SK-N-SH treated with all-trans-retinoic acid at 6 μM for 48 hours (cell line): ENCODE measurements at regions not wholly inside any gene's neighbourhood (a gene's known extent, or its start where the extent isn't known, plus 50 kb on each side); places are given as distances from the start of the nearest gene placed in this dataset.

Source experiments
- ATAC-seq: fragments of 200-7000 bp; cut with Tn5 transposase; 3 replicates; pipeline ENCODE4 v1.9.1; 2020; ENCODE audit warnings: mild to moderate bottlenecking, moderate library complexity
- ARNTL ChIP-seq: fragments of 450-650 bp; formaldehyde crosslinking; IDR thresholded peaks from 2 replicates; pipeline ENCODE4 v1.5.0; 2020; ENCODE audit warnings: low read depth, mild to moderate bottlenecking, moderate library complexity, borderline replicate concordance
- BACH2 ChIP-seq: fragments of 250-450 bp; sonication (Bioruptor Pico); IDR thresholded peaks from 2 replicates; pipeline ENCODE4 v1.9.0; 2021; ENCODE audit warnings: mild to moderate bottlenecking, borderline replicate concordance
- CREB5 ChIP-seq: fragments of 250-450 bp; sonication (Bioruptor Pico); IDR thresholded peaks from 2 replicates; pipeline ENCODE4 v1.5.1; 2020; ENCODE audit warnings: low read depth, mild to moderate bottlenecking, moderate library complexity
- CSDC2 ChIP-seq: fragments of 250-450 bp; sonication (Bioruptor Pico); IDR thresholded peaks from 2 replicates; pipeline ENCODE4 v1.5.0; 2020; ENCODE audit warnings: mild to moderate bottlenecking, moderate library complexity
- CSRNP3 ChIP-seq: fragments of 250-450 bp; sonication (Bioruptor Pico); IDR thresholded peaks from 2 replicates; pipeline ENCODE4 v1.5.1; 2021; ENCODE audit warnings: mild to moderate bottlenecking, moderate library complexity
- ESRRG ChIP-seq: fragments of 250-450 bp; sonication (Bioruptor Pico); IDR thresholded peaks from 2 replicates; pipeline ENCODE4 v1.6.1; 2021; ENCODE audit warnings: mild to moderate bottlenecking
- GLIS3 ChIP-seq: fragments of 250-450 bp; sonication (Bioruptor Pico); IDR thresholded peaks from 2 replicates; pipeline ENCODE4 v1.5.0; 2020; ENCODE audit warnings: mild to moderate bottlenecking, moderate library complexity
- ISL1 ChIP-seq: fragments of 250-450 bp; sonication (Bioruptor Pico); IDR thresholded peaks from 2 replicates; pipeline ENCODE4 v2.1.2; 2022; ENCODE audit warnings: mild to moderate bottlenecking, moderate library complexity
- PPARA ChIP-seq: fragments of 250-450 bp; sonication (Bioruptor Pico); IDR thresholded peaks from 2 replicates; pipeline ENCODE4 v1.5.0; 2020; ENCODE audit warnings: mild to moderate bottlenecking, borderline replicate concordance
- RARB ChIP-seq: fragments of 250-450 bp; sonication (Bioruptor Pico); IDR thresholded peaks from 2 replicates; pipeline ENCODE4 v1.8.0; 2021; ENCODE audit warnings: mild to moderate bottlenecking, moderate library complexity
- SNAI2 ChIP-seq: fragments of 250-450 bp; sonication (Bioruptor Pico); IDR thresholded peaks from 2 replicates; pipeline ENCODE4 v1.5.0; 2020; ENCODE audit warnings: mild to moderate bottlenecking, moderate library complexity
- TCF4 ChIP-seq: fragments of 250-450 bp; sonication (Bioruptor Pico); IDR thresholded peaks from 2 replicates; pipeline ENCODE4 v1.8.0; 2021; ENCODE audit warnings: mild to moderate bottlenecking, moderate library complexity, borderline replicate concordance
- TOX ChIP-seq: fragments of 250-450 bp; sonication (Bioruptor Pico); IDR thresholded peaks from 2 replicates; pipeline ENCODE4 v1.8.0; 2021; ENCODE audit warnings: mild to moderate bottlenecking, moderate library complexity, borderline replicate concordance
- ZC3H10 ChIP-seq: fragments of 250-450 bp; sonication (Bioruptor Pico); IDR thresholded peaks from 2 replicates; pipeline ENCODE4 v1.5.1; 2021; ENCODE audit warnings: mild to moderate bottlenecking, moderate library complexity
- ZFP3 ChIP-seq: fragments of 250-450 bp; sonication (Bioruptor Pico); IDR thresholded peaks from 2 replicates; pipeline ENCODE4 v1.5.0; 2020; ENCODE audit warnings: mild to moderate bottlenecking, moderate library complexity
- ZFP30 ChIP-seq: fragments of 450-650 bp; formaldehyde crosslinking; IDR thresholded peaks from 2 replicates; pipeline ENCODE4 v1.5.0; 2022; ENCODE audit warnings: mild to moderate bottlenecking, moderate library complexity
- ZNF565 ChIP-seq: fragments of 450-650 bp; formaldehyde crosslinking; conservative IDR thresholded peaks from 2 replicates; pipeline ENCODE4 v1.5.0; 2020; ENCODE audit warnings: low read depth, mild to moderate bottlenecking, moderate library complexity
- ZNF70 ChIP-seq: fragments of 450-650 bp; formaldehyde crosslinking; IDR thresholded peaks from 2 replicates; pipeline ENCODE4 v1.5.0; 2020; ENCODE audit warnings: mild to moderate bottlenecking, moderate library complexity
- ZNF8 ChIP-seq: fragments of 450-650 bp; formaldehyde crosslinking; IDR thresholded peaks from 2 replicates; pipeline ENCODE4 v1.5.0; 2020; ENCODE audit warnings: mild to moderate bottlenecking, moderate library complexity
- TF ChIP-seq, protein P1 (sequence below): fragments of 250-450 bp; sonication (Bioruptor Pico); IDR thresholded peaks from 2 replicates; pipeline ENCODE4 v1.8.0; 2020; ENCODE audit warnings: mild to moderate bottlenecking, moderate library complexity, borderline replicate concordance

DNA sequence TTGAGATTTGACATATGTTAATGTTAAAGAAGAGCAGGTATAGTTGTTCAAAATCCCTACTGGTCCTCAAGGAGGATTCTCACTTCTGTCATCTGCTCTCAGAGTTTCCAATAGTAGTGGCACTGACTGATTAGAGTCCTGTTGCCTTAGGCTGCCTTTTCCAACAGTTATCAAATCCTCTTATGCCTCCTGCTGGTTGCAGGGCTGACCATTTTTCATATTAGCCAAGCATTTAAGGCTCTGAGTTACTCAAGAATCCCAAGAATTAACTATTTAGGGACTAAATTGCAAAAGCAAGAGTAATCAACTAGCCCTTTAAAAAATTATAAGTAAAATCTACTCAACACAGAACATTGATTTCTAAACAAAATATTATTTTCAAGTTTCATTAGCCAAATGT is 212.0 kb upstream of the CHORDC1 start:
- TF ChIP-seq ARNTL (CRISPR knock-in tag) = no peak
- TF ChIP-seq, protein P1, sequence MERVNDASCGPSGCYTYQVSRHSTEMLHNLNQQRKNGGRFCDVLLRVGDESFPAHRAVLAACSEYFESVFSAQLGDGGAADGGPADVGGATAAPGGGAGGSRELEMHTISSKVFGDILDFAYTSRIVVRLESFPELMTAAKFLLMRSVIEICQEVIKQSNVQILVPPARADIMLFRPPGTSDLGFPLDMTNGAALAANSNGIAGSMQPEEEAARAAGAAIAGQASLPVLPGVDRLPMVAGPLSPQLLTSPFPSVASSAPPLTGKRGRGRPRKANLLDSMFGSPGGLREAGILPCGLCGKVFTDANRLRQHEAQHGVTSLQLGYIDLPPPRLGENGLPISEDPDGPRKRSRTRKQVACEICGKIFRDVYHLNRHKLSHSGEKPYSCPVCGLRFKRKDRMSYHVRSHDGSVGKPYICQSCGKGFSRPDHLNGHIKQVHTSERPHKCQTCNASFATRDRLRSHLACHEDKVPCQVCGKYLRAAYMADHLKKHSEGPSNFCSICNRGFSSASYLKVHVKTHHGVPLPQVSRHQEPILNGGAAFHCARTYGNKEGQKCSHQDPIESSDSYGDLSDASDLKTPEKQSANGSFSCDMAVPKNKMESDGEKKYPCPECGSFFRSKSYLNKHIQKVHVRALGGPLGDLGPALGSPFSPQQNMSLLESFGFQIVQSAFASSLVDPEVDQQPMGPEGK (CRISPR knock-in tag) = no peak
- no peak for TF ChIP-seq ZNF565 (CRISPR knock-in tag)
- TF ChIP-seq CSDC2 (CRISPR knock-in tag) = no peak
- TF ChIP-seq BACH2 (CRISPR knock-in tag) = no peak
- no peak for TF ChIP-seq ZNF8 (CRISPR knock-in tag)
- TF ChIP-seq TCF4 (CRISPR knock-in tag) = no peak
- TF ChIP-seq ISL1 (CRISPR knock-in tag) = no peak
- no peak for TF ChIP-seq RARB
- no peak for TF ChIP-seq PPARA
- no peak for TF ChIP-seq ZNF70
- no peak for TF ChIP-seq CREB5 (CRISPR knock-in tag)
- TF ChIP-seq CSRNP3 (CRISPR knock-in tag) = no peak
- no peak for TF ChIP-seq ZC3H10 (CRISPR knock-in tag)
- ATAC-seq = no peak

DNA sequence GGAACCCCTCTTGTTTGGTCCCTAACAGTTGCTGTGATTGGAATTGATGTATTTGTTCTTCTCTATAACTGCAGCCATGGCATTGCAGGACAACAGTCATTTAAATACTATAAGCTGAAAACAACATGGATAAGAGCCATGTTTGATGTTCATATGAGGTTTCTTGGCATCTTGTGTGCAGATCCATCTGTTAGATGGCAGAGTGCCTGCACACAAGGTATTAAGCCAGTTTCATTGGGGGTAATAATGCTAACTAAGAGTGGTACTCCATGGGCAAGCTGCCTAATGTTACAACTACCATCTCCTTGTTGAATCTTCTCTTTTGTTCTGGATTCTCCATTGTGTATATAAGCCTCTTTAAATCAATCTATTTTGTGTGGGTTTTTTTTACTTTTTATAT is 206.0 kb upstream of the CHORDC1 start:
- no peak for ATAC-seq
- TF ChIP-seq CSRNP3 (CRISPR knock-in tag) (no peak), RARB (no peak), ZC3H10 (CRISPR knock-in tag) (no peak), CREB5 (CRISPR knock-in tag) (no peak), ZNF70 (no peak), ISL1 (CRISPR knock-in tag) (no peak), TOX (CRISPR knock-in tag) (no peak), ZNF8 (CRISPR knock-in tag) (no peak), TCF4 (CRISPR knock-in tag) (no peak), ZFP30 (CRISPR knock-in tag) (no peak), ZFP3 (CRISPR knock-in tag) (no peak)
- TF ChIP-seq, protein P1 (CRISPR knock-in tag) = no peak

DNA sequence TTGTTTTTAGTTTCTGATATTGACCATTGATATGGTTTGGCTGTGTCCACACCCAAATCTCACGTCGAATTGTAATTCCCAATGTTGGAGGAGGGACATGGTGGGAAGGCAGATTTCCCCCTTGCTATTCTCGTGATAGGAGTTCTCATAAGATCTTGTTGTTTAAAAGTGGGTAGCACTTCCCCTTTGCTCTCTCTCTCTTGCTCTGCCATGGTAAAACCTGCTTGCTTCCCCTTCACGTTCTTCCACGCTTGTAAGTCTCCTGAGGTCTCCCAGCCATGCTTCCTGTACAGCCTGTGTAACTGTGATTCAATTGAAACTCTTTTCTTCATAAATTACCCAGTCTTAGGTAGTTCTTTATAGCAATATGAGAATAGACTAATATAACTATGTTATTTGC is 203.6 kb upstream of the CHORDC1 start:
- no peak for ATAC-seq
- TF ChIP-seq CSRNP3 (CRISPR knock-in tag) (no peak), ZNF70 (no peak), ISL1 (CRISPR knock-in tag) (no peak), ZFP3 (CRISPR knock-in tag) (no peak), ZC3H10 (CRISPR knock-in tag) (no peak), RARB (no peak), PPARA (no peak), ESRRG (CRISPR knock-in tag) (no peak), SNAI2 (no peak), GLIS3 (CRISPR knock-in tag) (no peak), CREB5 (CRISPR knock-in tag) (no peak), ZNF8 (CRISPR knock-in tag) (no peak)
- TF ChIP-seq, protein P1 (CRISPR knock-in tag) = no peak
